Neural progenitor cell (in vitro differentiated cells): ENCODE measurements at regions not wholly inside any gene's neighbourhood (a gene's known extent, or its start where the extent isn't known, plus 50 kb on each side); places are given as distances from the start of the nearest gene placed in this dataset.

Experiments used
- DNase-seq: peaks from one replicate; pipeline ENCODE4 v3.0.0-alpha.2; 2016; ENCODE audit warnings: low spot score
- H2AFZ ChIP-seq: fragments of 200-600 bp; sonication (generic); replicated peaks from 2 replicates; pipeline ENCODE4 v1.6.1; 2016; ENCODE audit warnings: antibody characterized with exemption
- H3F3A ChIP-seq: fragments of 200-600 bp; sonication (generic); 2 replicates; pipeline ENCODE4 v1.6.1; 2016; ENCODE audit warnings: antibody characterized with exemption, low read depth
- H3K27ac ChIP-seq: fragments of 200-600 bp; sonication (generic); 2 replicates; pipeline ENCODE4 v1.5.1; 2016; ENCODE audit warnings: mild to moderate bottlenecking
- H3K27me3 ChIP-seq: fragments of 200-600 bp; sonication (generic); 2 replicates; pipeline ENCODE4 v1.6.1; 2016; ENCODE audit warnings: mild to moderate bottlenecking, moderate library complexity
- H3K36me3 ChIP-seq: fragments of 200-600 bp; sonication (generic); 2 replicates; pipeline ENCODE4 v1.5.1; 2016
- H3K4me1 ChIP-seq: fragments of 200-600 bp; sonication (generic); 2 replicates; pipeline ENCODE4 v1.6.1; 2016; ENCODE audit warnings: mixed run types
- H3K4me2 ChIP-seq: fragments of 200-600 bp; sonication (generic); 2 replicates; pipeline ENCODE4 v1.6.1; 2016
- H3K4me3 ChIP-seq: fragments of 200-600 bp; sonication (generic); 2 replicates; pipeline ENCODE4 v1.5.1; 2016
- H3K79me2 ChIP-seq: fragments of 200-600 bp; sonication (generic); 2 replicates; pipeline ENCODE4 v1.6.1; 2016; ENCODE audit warnings: low read depth
- H3K9ac ChIP-seq: fragments of 200-600 bp; sonication (generic); 2 replicates; pipeline ENCODE4 v1.6.1; 2016
- H3K9me3 ChIP-seq: fragments of 200-600 bp; sonication (generic); 2 replicates; pipeline ENCODE4 v1.5.1; 2016; ENCODE audit warnings: low read depth
- H4K20me1 ChIP-seq: fragments of 200-600 bp; sonication (generic); 2 replicates; pipeline ENCODE4 v1.6.1; 2016; ENCODE audit warnings: low read depth
- H3K27ac Mint-ChIP-seq: 3 replicates; pipeline ENCODE4 v1.8.0; 2021; ENCODE audit warnings: mixed read lengths
- H3K27me3 Mint-ChIP-seq: 2 replicates; pipeline ENCODE4 v1.8.0; 2022; ENCODE audit warnings: low read depth, mild to moderate bottlenecking, inconsistent platforms, moderate library complexity, mixed read lengths; ENCODE audit not compliant: insufficient read depth
- H3K36me3 Mint-ChIP-seq: 3 replicates; pipeline ENCODE4 v1.8.0; 2021; ENCODE audit warnings: mixed read lengths
- H3K4me1 Mint-ChIP-seq: 3 replicates; pipeline ENCODE4 v1.8.0; 2021; ENCODE audit warnings: mixed read lengths
- H3K4me3 Mint-ChIP-seq: 3 replicates; pipeline ENCODE4 v1.8.0; 2021; ENCODE audit warnings: mild to moderate bottlenecking, moderate library complexity, mixed read lengths
- H3K9me3 Mint-ChIP-seq: 3 replicates; pipeline ENCODE4 v1.8.0; 2020; ENCODE audit warnings: mixed read lengths
- EZH2 ChIP-seq: fragments of 200-600 bp; sonication (generic); IDR thresholded peaks from 2 replicates; pipeline ENCODE4 v1.6.1; 2017; ENCODE audit warnings: antibody characterized with exemption, mild to moderate bottlenecking, moderate library complexity
- EZH2phosphoT487 ChIP-seq: fragments of 200-600 bp; sonication (generic); IDR thresholded peaks from 2 replicates; pipeline ENCODE4 v1.6.1; 2017; ENCODE audit warnings: antibody characterized with exemption
- TF ChIP-seq, protein P1 (sequence below): fragments of 200-600 bp; sonication (generic); IDR thresholded peaks from 2 replicates; pipeline ENCODE4 v1.5.1; 2017; ENCODE audit warnings: antibody characterized with exemption, mild to moderate bottlenecking

DNA sequence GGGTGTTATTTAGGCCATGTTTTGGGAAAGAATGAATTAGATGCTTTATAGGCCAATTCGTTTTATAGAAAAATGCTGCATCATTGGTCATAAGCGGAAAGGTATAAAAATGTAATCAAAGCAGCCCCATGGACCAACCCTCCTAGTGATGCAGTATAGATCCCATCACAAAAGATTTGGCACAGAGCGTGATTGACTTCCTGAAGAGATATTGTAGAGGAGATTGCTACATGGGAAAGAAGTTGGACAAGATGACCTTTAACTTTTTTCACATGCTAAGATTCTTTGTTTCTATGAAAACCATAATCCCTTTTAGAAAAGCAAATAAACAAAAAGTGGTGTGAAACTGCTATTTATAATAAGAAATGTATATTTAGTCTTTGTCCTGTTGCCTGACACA, 136.5 kb upstream of the FNDC3A start:
- Mint-ChIP-seq H3K4me1 (peaks cover 13% of the 10 kb centered on the region), H3K27ac (no peak overlapping the region), H3K4me3 (no peak overlapping the region), H3K9me3 (peaks cover 9% of the 10 kb centered on the region), H3K27me3 (no peaks in the 10 kb centered on the region), H3K36me3 (no peaks in the 10 kb centered on the region)
- no peaks in the 10 kb centered on the region for H4K20me1 ChIP-seq
- no peaks in the 10 kb centered on the region for H3K36me3 ChIP-seq
- no peak overlapping the region for H3K9ac ChIP-seq
- no peaks in the 10 kb centered on the region for H3F3A ChIP-seq
- TF ChIP-seq EZH2: no peak
- TF ChIP-seq, protein P1, sequence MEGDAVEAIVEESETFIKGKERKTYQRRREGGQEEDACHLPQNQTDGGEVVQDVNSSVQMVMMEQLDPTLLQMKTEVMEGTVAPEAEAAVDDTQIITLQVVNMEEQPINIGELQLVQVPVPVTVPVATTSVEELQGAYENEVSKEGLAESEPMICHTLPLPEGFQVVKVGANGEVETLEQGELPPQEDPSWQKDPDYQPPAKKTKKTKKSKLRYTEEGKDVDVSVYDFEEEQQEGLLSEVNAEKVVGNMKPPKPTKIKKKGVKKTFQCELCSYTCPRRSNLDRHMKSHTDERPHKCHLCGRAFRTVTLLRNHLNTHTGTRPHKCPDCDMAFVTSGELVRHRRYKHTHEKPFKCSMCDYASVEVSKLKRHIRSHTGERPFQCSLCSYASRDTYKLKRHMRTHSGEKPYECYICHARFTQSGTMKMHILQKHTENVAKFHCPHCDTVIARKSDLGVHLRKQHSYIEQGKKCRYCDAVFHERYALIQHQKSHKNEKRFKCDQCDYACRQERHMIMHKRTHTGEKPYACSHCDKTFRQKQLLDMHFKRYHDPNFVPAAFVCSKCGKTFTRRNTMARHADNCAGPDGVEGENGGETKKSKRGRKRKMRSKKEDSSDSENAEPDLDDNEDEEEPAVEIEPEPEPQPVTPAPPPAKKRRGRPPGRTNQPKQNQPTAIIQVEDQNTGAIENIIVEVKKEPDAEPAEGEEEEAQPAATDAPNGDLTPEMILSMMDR: no peak
- TF ChIP-seq EZH2phosphoT487: no peak
- DNase-seq: no peak
- no peaks in the 10 kb centered on the region for H3K9me3 ChIP-seq
- peaks cover 3% of the 10 kb centered on the region for H3K4me1 ChIP-seq
- no peak overlapping the region for H3K4me3 ChIP-seq
- no peak overlapping the region for H3K27ac ChIP-seq
- no peaks in the 10 kb centered on the region for H3K79me2 ChIP-seq
- H3K4me2 ChIP-seq: no peak overlapping the region
- H3K27me3 ChIP-seq: no peaks in the 10 kb centered on the region
- H2AFZ ChIP-seq: no peak overlapping the region

DNA sequence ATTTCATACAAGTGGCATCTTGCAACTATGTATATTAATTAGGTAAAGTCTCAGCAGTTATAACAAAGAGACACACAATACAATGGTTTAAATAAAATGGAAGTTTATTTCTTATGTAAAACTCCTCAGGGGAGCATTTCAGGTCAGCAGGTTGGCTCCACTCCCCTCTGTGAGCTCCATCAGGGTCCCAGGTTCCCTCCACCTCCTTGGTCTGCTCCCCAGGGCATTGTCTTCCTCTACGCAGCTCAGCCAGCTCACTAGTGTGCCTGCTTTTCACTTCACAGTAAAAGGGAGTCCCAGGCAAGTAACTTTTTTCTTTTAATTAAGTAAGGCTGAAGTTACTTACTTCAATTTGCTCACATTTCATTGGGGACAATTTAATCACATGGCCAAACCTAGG, 135.3 kb upstream of the FNDC3A start:
- no peaks in the 10 kb centered on the region for H3F3A ChIP-seq
- H3K36me3 ChIP-seq: no peaks in the 10 kb centered on the region
- H3K4me1 ChIP-seq: peaks cover 3% of the 10 kb centered on the region
- H3K27me3 ChIP-seq: no peaks in the 10 kb centered on the region
- H2AFZ ChIP-seq: peak overlapping the region; percentile 87
- Mint-ChIP-seq H3K4me3 (no peak overlapping the region), H3K4me1 (peaks cover 20% of the 10 kb centered on the region), H3K9me3 (peaks cover 3% of the 10 kb centered on the region), H3K27me3 (peaks cover 3% of the 10 kb centered on the region), H3K27ac (no peak overlapping the region), H3K36me3 (no peaks in the 10 kb centered on the region)
- H3K4me2 ChIP-seq: no peak overlapping the region
- H3K9ac ChIP-seq: no peak overlapping the region
- no peaks in the 10 kb centered on the region for H3K79me2 ChIP-seq
- no peak overlapping the region for H3K4me3 ChIP-seq
- no peaks in the 10 kb centered on the region for H4K20me1 ChIP-seq
- TF ChIP-seq, protein P1: no peak
- TF ChIP-seq EZH2 (no peak), EZH2phosphoT487 (no peak)
- no peak for DNase-seq
- no peaks in the 10 kb centered on the region for H3K9me3 ChIP-seq
- no peak overlapping the region for H3K27ac ChIP-seq

DNA sequence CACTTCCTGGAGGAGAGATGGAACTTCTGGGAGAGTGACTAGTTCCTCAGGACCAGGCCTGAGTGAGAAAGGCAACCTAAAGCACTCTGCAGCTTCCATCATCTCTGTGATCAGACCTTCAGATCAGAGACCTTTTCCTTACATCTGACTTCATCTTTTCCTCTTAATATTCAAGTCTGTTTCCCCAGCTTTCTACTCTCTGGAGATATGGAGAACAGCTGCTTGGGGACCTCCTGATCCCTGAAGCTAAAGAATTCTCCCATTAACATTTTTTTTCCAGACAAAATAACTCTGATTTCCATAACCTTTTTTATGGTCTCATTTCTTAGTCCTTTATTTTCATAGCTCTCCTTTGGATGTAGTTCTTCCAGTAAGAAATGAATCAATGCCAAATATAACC, 133.4 kb upstream of the FNDC3A start:
- peaks cover 3% of the 10 kb centered on the region for H3K4me1 ChIP-seq

More for the DNA sequence above, 133.4 kb upstream of the FNDC3A start:
- Mint-ChIP-seq H3K4me3 (no peak overlapping the region), H3K9me3 (no peaks in the 10 kb centered on the region), H3K27me3 (peaks cover 3% of the 10 kb centered on the region), H3K4me1 (peaks cover 20% of the 10 kb centered on the region), H3K27ac (no peak overlapping the region), H3K36me3 (no peaks in the 10 kb centered on the region)
- Histone ChIP-seq H3K4me3 (no peak overlapping the region), H4K20me1 (no peaks in the 10 kb centered on the region), H3K27me3 (no peaks in the 10 kb centered on the region), H3K79me2 (no peaks in the 10 kb centered on the region), H3K27ac (no peak overlapping the region), H3K9me3 (no peaks in the 10 kb centered on the region), H3F3A (no peaks in the 10 kb centered on the region), H2AFZ (no peak overlapping the region), H3K4me2 (no peak overlapping the region), H3K36me3 (no peaks in the 10 kb centered on the region), H3K9ac (no peak overlapping the region)
- TF ChIP-seq EZH2: no peak
- TF ChIP-seq EZH2phosphoT487: no peak
- TF ChIP-seq, protein P1: no peak
- no peak for DNase-seq
